HG03175 (cell line): ENCODE measurements at regions not wholly inside any gene's neighbourhood (a gene's known extent, or its start where the extent isn't known, plus 50 kb on each side); places are given as distances from the start of the nearest gene placed in this dataset.
A peak's percentile ranks its signal among the peaks of the same experiment; 100 is the strongest.
"Not testable (repeated sequence)": the region's sequence is repeated elsewhere in the genome, so short reads cannot be mapped to it uniquely, and the experiment has no call there.

Source experiments
- ATAC-seq: cut with Tn5 transposase; IDR thresholded peaks from one replicate; pipeline ENCODE4 v1.9.1; 2021; ENCODE audit warnings: mild to moderate bottlenecking, moderate library complexity; ENCODE audit not compliant: unreplicated experiment

DNA sequence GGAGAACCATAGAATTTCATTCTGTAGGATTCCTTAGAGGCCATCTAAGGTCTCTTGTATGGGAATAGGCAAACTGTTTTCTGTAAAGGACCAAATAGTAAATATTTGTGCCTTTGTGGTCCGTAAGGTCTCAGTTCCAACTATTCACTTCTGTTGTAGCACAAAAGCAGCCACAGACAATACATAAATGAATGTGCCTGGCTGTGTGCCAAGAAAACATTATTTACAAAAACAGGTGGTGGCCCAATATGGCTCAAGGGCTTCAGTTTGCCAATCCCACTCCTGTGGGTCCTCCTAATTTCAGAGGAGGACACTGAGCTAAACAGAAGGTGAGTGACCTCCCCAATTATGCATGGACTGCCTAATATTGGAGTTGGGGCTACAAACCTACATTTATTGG lies 67.6 kb upstream of the EDEM3 start:
- ATAC-seq, result no peak

- no peak for ATAC-seq
Observed at GRCh38 chr1:184821658-184822057, 67.0 kb upstream of the EDEM3 start.

GRCh38 chr1:184820956-184821355 lies 66.3 kb upstream of the EDEM3 start:
- ATAC-seq, result no peak

DNA sequence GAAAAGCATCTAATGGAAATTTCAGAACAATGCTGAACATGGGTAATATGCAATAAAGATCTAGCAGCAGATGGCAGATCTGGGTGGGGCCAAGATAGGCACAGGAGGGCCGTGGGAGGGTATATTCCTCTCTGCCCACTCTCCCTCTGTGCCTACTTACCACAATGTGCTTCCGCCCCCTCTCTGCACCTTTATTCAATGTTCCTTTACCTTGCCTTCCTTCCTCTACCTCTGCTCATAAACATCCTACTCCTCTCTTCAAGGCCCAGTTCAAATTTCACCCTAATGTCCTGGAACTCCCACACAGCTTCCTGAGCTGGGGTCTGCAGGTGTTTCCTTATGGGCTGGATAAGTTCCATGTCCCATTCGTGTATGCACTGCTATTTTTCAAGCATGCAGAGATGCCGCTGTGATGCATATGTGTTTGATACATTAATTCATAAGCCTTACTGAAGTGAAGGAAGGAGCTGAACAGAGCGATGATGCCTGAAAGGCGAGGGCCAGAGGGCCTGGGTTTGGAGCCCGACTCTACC lies 65.6 kb upstream of the EDEM3 start:
- ATAC-seq, result no peak

DNA sequence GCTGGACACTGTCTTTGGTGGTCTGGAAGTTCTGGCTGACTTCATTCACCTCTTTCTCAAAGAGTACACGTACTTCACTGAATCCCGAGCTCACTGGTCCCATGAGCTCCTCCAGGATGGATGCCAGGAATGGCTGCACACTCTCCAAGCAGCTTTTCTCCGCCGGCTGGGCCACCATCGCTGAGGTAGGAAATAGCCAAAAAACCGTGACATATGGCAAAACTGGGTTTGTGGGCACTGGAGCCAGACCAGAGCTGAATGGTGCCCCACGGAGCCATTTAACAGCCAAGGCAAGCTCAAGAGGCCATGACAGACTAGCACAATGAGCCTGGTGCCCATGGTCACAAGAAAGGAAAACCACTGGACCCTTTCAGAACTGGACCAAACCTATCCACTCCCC lies 64.0 kb upstream of the EDEM3 start:
- no peak for ATAC-seq

DNA sequence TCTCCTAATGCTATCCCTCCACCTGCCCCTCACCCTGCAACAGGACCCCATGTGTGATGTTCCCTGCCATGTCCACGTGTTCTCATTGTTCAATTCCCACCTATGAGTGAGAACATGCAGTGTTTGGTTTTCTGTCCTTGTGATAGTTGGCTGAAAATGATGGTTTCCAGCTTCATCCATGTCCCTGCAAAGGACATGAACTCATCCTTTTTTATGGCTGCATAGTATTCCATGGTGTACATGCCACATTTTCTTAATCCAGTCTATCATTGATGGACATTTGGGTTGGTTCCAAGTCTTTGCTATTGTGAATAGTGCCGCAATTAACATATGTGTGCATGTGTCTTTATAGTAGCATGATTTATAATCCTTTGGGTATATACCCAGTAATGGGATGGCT lies 62.3 kb upstream of the EDEM3 start:
- ATAC-seq, result not testable (repeated sequence)

DNA sequence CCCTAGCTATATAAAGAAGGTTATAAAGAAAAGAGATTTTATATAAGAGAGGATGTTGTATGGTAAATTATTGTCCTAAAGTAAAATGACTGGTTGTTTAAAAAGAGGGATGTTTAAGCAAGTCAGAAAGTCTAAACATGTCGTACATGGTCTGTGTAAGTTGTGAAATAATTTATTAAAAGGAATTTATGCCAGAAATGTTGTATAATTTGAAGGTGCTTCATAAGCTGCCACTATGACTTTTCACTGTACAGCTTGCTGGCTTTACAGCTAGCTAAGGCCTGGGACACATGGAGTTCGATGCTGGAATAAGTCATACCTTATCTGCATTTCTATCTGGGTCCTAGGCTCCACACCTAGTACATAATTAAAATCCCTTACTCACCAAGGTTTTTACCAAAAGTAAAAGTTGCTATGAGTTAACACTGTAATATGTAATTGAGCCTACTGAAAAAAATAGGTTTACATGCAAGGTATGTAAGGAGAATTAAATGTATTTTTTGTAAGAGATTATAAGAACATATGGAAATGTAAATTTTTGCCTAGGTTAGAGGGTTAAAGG lies 59.0 kb upstream of the EDEM3 start:
- no peak for ATAC-seq

DNA sequence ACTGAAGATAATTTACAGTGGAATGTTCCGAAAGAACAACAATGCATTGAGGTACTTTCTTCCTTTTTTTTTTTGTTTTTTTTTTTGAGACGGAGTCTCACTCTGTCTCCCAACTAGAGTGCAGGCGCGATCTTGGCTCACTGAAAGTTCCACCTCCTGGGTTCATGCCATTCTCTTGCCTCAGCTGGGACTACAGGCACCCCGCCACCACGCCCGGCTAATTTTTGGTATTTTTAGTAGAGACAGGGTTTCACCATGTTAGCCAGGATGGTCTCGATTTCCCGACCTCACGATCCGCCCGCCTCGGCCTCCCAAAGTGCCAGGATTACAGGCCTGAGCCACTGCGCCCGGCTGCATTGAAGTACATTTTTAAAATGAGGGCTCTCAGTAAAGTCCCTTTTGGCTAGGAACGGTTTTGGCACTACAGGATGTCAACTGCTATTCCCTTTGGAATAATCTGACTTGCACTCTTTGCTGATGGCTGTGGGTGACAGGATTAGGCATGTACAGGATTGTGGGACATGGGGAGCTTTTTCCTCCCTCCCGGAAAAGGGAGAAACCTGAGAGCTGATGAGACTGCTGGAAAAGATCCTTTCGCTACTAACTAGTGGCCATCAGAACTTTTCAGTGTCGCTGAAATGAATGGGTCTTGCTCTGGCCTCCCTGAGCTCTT lies 56.9 kb upstream of the EDEM3 start:
- no peak for ATAC-seq

- no peak for ATAC-seq
Observed at GRCh38 chr1:184810735-184811343, 56.2 kb upstream of the EDEM3 start.

GRCh38 chr1:184806296-184806721 lies 51.7 kb upstream of the EDEM3 start:
- no peak for ATAC-seq

DNA sequence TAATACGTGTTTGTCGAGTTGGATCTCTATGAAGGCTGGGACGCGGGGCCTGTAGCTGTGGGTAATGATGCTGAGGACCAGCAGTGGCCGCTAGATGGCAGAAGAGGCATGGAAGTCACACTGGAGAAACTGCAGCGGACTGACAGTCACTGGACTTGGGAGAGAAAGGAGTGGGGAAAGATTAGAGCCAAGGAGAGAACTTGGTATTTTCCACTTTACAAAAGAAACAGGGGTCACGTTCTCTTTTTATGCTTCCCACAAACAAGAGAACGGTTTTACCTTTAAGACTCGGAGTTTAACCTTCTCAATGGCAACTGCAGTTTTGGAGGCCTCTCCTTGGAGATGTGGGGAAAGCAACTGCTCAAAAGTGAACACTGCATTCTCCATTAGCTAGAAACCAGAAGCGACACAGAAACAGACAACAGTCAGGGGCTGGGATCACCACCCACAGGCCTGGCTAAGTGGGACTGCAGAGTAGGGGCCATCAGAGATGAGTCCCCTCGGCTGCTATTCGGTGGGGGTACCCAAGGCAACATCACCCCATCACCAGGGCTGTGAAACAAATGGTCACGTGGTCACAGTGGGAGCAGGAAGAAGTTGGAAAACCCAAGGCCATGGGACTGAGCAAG lies 51.1 kb upstream of the EDEM3 start:
- peak; percentile 91 for ATAC-seq
